GM21381 (cell line): ENCODE measurements at regions not wholly inside any gene's neighbourhood (a gene's known extent, or its start where the extent isn't known, plus 50 kb on each side); places are given as distances from the start of the nearest gene placed in this dataset.

Experiments used
- ATAC-seq: cut with Tn5 transposase; IDR thresholded peaks from one replicate; pipeline ENCODE4 v1.9.1; 2021; ENCODE audit warnings: mild to moderate bottlenecking, moderate library complexity; ENCODE audit not compliant: unreplicated experiment

DNA sequence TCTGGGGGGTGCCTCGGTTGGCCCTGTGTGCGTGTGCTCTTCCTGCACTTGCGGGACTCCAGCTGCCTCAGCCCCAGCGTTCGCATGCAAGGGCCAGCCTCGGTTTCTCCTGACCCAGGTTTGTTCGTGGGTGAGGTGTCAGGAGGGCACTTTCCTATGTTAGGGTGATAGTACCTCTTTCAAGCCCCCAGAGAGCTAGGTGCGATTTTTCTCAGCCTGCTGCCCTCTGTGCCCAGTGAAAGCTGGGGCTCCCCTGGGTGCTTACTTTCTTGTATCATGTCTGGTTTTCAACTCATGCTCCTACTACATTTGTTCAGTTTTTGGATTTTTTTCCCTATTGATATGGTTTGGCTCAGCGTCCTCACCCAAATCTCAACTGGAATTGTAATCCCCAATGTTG, 289.2 kb downstream of the TEX29 start:
- ATAC-seq, result no peak

DNA sequence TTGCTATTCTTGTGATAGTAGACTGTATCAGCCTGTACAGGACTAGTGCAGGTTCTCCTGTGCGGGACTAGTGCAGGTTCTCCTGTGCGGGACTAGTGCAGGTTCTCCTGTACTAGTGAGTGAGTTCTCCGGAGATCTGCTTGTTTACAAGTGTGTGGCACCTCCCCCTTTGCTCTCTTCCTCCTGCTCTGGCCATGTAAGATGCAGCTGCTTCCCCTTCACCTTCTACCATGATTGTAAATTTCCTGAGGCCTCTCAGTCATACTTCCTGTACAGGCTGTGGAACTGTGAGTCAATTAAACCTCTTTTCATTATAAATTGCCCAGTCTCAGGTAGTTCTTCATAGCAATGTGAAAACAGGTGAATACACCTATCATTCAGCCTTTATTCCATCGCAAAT, 289.6 kb downstream of the TEX29 start:
- no peak for ATAC-seq

DNA sequence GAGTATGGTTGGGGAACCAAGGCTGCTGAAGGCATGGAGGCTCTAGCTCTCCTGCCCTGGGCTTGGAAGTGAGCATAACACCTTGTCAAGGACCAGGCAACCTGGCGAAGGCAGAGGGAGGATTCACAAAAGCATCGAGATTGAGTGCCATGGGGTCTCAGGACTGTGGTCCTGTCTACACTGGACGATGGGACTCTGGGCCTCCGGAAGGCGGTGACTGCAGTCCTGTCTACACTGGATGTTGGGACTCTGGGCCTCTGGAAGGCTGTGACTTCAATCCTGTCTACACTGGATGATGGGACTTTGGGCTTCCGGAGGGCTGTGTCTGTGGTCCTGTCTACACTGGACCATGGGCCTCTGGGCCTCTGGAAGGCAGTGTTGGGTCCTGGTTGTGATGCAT, 290.4 kb downstream of the TEX29 start:
- no peak for ATAC-seq

DNA sequence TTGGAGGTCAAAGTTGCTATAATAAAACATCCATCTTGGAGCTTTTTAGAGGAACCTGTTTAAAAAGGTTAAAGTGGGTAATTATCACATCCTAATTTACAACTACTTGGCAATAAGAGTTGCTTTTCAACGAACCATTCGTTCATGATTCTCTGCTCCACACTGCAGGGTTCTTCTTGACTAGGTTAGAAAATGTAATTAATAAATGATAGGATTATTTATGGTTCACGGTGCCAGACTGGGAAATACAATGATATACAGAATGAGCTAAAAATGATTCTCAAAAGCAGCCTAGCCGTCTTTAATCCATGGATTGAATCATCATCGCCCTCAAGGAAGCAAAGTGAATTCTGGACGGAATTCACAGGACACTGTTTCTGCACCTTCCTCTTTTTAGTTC, 291.2 kb downstream of the TEX29 start:
- no peak for ATAC-seq

DNA sequence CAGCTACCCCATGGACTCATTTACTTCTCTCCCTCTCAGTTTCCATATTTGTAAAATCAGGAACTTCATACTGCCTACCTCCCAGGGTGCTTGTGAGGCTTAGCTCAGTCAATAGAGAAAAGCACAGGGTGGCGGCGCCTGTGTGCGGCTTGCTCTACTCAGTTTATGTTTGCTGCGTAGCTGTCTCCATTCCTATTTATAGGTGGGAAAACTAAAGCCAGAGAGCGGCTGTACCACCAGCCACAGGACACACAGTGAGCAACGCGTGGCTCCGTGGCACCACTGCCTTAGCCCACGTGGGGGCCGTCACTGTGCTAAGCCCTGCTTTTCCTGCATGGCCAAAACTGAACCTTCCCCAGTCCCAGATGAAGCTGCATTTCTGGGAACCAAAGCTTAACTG, 292.4 kb downstream of the TEX29 start:
- ATAC-seq, result no peak

DNA sequence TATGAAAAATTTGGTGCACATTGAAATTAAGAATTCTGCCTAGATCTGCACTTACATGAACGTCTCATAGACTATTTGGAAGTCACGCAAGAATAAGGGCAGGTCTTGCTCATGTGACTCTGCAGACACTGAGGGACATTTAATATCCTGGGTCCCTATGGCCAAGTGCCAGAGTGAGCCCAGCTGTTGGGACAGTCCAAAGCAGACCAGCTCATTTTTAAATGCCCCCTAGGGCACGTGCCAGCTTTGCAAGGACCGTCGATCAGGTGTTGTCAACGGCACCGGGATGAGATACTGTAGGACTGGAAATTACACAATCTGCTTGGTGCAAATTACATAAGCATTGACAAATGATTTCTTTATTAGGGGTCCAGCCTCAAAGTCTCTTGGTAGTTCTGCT, 293.6 kb downstream of the TEX29 start:
- no peak for ATAC-seq

DNA sequence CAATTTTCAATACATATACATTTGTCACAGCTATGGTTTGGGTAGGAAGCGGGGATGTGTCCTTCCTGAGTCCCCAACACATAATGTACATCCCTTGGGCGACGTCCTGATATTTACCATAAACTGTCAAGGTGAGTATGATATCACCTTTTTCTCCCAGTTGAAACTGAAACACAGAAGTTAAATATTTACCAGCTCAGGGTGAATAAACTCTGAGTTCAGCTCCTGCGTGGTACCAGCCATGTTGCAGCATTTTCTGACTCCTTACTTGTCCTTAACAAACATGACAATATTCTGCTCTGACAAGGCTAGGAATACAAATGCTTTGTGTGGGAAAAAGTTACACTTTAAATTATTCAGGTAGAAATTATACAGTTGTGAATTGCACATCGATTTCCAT, 294.2 kb downstream of the TEX29 start:
- ATAC-seq, result no peak

DNA sequence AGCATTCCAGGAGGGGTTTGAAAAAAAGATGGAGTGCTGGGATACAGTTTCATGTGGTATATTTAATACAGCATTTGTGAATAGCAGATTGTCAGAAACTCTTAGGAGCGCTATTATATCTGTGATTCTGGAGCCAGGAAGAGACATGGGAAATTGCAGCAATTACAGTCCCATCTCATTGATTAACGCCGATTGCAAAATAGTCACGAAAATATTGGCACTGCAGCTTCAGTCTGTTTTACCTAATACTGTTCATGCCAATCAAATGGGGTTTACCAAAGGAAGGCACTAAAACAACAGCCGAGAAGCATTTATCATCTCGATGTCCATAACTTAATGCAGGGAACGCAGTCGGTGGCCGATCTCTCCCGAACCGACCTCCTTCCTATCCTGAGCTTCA, 295.8 kb downstream of the TEX29 start:
- no peak for ATAC-seq

DNA sequence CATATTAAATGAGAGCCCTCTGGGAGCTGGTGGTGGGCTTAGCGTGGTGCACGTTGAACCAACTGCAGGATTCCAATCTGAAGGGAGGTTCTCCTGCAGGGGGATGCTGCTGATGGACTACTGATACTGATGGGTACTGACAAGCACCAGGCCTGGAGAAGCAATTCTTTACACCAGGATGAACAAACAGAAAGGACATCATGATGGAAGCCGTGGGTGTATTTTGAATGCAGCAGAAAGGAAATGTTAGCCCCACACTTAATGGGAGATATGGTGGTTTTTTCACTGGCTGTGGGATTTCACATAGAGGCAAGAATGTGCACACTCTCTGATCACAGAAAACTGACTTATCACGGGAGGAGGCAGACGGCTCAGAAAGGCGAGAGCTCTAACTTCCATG, 299.7 kb downstream of the TEX29 start:
- ATAC-seq, result no peak

DNA sequence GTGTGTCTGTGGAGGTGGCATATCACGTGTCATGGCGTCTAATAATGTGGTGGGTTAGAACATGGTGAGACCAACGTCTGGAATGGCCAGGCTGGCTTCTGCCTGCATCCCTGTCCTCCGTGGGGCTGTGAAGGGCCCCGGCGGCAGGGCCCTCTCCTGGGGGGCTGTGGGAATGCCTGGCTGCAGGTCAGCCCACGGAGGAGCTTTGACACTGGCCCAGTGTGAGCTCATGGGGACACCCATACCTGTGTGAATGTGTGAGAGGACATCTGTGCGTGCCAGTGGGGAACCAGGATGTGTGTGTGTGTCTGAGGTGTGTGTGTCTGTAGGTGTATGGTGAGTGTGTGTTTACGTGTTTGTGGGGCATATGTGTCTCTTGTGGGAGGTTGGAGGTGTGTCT, 300.1 kb downstream of the TEX29 start:
- ATAC-seq, result no peak

DNA sequence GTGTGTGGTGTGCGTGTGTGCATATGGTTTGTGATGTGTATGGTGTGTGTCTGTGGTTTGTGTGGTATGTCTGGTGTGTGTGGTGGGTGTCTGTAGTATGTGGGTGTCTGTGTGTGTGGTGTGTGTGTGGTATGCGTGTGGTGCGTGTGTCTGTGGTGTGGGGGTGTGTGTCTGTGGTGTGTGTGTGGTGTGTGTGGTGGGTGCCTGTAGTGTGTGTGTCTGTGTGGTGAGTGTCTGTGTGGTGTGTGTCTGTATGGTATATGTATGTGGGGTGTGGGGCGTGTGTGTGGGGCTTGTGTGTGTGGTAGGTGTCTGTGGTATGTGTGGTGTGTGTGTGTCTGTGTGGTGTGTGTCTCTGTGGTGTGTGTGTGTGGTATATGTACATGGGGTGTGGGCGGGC, 300.7 kb downstream of the TEX29 start:
- ATAC-seq, result no peak

DNA sequence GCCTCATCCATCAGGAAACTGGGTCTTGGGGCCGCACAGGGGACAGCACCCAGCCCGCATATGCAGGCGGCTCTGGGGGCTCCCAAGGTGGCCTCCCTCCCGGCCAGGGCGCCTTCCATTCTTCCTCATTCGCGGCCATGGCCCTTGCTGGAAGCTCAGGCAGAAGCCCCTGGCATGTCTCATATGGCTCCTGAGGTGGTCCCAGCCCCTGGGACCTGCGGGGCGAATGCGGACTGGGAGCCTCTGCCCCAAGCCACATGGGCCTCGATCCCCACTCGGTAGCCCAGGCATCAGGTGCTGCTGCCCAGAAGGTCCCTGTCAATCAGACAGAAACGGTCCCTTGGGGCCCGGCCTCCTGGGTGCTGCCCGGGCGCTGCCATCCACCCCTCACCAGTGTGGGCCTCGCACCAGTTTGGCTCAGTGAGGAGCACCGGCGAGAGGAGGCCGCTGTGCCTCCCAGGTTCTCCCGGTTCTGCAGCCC, 301.6 kb downstream of the TEX29 start:
- ATAC-seq, result no peak

DNA sequence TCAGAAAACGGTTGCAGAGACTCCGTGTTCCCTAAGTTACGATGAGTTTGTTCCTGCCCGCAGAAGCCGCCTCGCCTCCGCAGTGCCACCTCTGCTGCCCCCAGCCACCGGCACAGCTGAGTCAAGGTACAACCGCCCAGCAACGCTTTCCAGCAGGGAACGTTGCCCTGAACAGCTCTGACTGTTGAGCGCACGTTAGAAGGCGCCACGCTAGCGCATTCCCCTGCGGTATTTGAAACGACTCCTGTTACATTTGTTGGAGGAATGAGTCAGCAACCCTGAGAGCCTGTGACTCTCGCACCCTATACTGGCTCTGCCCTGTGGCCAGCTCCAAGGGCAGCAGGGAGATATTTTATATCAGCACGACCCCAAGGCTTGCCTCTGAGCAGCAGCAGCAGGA, 302.8 kb downstream of the TEX29 start:
- ATAC-seq, result no peak

DNA sequence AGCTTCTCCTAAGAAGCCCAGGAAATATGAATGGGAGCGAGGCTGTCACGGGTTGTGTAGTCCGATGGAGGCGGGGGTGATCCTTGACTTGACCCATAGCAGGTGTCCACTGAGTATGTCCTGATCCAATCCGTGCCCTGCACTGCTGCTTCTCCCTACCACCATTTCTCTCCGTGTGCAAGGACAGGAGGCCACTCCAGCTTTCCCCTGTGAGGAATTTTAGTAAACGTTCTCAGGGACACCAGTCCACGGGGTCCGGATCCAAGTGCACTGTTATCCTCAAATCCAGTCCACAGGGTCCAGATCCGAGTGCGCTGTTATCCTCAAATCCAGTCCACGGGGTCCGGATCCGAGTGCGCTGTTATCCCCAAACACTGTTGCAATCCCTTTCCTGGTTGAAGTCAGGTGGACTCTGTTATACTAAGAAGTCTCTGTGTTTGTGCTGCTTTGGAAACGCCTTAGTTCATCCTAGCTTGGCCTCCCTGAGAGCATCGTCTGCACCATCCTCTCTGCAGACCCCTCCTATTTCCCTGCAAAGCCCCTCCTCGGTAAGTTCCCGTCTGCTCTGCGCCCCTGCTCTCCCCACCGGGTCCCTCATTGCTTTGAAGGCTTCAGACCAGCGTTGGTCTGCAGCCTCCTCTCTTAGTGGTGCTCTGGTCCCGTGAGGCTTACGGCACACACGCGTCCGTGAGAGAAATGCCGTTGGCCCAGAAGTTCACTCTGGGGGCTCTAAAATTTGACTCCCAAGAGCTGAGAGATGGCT, 303.5 kb downstream of the TEX29 start:
- no peak for ATAC-seq

DNA sequence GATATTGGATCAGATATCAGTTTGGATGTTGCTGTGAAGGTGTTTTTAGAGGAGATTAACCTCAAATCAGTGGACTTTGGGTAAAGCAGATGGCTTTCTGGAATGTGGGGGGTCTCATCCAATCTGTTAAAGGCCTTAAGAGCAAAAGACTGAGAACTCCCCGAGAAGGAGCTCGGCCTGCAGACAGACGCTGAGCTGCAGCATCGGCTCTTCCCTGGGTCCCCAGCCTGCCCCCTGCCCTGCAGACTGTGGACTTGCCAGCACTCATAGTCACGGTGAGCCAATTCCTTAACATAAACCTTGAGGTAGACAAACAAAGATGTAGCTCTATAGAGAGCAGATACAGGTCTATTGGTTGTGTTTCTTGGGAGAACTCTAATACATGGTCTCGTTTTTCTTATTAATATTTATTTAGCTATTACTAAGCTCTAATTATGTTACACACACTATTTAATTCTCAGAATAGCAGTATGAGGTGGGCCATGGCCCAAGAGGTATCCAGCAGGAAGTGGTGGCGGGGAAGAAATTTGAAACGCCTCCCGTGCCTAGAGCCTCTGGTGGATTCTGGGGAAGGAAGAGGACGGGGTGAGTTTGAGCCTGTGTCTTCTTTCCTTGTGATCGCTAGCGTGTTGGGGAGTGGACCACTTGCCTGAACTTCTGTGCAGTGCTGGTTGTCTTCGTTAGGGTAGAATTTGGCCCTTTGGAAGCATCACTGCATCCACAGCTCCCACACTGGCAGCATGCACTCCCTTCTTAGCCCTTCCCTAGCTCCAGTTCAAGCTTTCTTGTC, 305.3 kb downstream of the TEX29 start:
- no peak for ATAC-seq

DNA sequence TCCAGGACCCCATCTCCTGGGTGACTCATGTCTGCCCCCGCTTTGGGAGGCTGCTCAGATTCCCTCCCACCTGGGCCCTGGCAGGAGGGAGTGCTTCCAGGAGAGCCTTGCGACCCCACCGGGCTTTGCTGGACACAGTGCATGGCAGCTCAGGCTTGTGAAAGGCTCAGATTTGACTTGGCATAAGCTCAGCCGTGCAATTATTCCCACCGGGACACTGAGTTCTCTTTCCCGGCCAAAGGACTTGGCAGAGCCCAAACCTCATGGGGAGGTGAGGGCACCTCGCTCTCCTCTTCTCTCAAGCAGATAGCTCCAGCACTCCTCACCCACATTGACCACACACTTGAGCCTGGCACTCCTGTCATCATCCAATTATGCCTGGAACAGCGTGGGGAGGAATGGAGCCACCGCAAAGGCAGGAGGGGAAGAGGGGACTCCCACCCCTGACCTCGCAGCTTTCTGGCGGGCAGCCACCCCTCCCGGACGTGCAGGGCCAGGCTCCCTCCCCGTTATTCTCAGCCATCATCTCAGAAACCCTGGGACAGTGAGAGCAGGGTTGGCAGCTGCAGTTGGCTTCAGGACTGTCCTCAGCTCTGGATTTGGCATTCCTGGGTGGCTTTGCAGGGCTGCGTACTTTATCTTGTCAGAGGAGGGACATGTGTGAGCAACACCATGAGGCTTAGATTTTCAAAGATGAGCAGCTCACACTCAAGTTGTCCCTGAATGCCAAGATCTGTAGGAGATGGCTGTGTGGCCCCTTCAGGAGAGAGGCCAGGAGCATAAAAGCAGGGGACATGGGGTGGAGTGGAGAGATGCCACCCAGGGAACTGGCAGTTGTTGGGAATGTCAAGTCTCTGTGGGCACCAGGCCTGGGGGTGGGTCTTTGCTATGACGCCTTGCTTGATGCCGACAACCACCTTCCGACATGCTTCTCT, 306.2 kb downstream of the TEX29 start:
- no peak for ATAC-seq

DNA sequence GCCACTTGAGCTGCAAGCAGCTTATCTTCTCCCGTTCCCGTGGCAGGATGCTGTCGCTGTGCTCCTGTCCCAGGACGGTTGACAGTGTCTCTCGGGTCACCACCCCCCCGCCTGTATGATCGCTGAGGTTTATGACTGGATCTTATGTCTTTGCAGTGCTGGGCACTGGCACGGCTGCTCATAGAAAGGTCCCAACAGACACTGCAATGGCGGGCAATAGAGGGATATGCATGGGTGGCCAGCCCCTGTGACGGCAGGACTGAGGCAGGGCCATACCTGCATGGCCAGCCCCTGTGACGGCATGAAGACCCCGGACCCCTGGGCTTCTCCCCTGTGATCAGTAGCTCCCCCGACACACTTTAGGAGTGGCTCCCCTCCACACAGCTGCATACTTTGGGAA, 307.2 kb downstream of the TEX29 start:
- ATAC-seq, result no peak

DNA sequence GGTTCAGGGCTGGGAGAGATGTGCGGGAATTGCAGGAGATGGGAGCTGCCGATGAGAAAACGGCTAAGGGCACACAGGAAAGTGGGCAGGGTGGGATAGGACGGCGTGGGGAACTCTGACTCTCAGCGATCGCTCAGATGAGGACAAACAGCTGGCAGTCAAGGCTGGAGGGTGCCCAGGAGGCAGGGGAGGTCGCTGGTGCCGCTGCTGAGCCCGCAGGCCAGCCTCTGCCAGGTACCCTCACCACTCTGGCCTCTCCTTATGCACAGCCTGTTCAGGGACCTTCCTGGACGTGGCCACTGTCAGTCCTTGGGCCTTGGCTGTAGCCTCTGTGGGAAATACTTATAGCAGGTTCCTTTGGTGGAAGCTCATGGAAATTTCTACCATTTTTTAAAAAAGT, 308.6 kb downstream of the TEX29 start:
- no peak for ATAC-seq

DNA sequence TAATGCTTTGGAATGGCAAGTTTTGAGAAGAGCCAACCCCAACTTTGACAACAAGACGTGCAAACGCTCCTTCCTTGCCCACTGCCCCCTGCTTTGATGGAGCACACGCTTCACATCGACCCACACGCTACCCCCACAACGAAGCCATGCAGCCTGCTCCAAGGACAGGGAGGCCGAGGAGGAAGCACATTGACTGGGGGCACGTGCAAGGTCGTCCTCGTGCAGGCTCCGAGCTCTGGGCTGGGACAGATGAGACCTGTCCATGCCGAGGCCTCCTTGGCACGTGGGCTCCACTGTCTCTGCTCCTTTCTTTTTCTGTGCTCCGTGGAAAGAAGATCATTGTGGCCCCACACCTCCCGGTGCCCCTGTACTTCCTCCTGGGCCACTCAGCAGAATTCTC, 309.0 kb downstream of the TEX29 start:
- no peak for ATAC-seq

DNA sequence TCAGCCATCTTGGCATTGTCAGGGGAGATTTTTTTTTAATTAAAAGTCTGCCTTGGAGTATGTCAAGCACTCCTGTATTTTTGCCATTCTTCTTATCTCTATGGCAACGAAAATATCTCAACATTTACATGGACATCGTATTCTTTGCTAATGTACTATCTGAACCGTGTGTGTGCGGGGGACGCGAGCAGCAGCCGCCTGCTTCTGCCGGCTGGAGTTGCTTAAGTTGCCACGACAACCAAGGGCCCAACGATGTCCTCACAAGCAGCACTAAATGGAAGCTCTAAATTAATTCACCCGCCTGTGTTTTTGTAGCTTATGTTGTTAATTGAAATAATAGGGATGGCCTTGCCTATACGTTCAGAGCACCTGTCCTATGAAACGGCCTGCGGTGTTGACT, 309.5 kb downstream of the TEX29 start:
- ATAC-seq, result no peak

DNA sequence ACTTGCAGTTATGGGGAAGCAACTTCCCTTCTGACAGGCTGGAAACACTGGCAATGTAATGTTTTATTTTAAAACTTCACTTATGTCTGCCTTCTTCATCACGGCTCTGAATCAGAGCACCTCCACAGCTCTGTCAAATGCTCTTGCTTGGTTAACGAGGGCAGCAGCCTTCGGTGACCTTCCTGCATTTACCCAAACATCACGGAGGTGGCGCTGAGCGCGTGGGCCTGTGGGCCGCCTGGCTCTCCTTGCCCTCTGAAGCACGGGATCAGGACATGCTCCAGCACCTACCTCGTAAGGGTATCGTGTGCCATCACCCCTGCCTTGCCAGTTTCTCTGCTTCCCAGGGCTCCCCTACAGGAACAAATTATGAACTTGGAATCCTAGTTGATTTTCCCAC, 310.0 kb downstream of the TEX29 start:
- ATAC-seq, result no peak
